Neuronal stem cell (in vitro differentiated cells): ENCODE measurements at regions not wholly inside any gene's neighbourhood (a gene's known extent, or its start where the extent isn't known, plus 50 kb on each side); places are given as distances from the start of the nearest gene placed in this dataset.
"Not testable (repeated sequence)": the region's sequence is repeated elsewhere in the genome, so short reads cannot be mapped to it uniquely, and the experiment has no call there.

Experiments used
- DNase-seq: peaks from one replicate; pipeline ENCODE4 v3.0.0-alpha.2; 2013; ENCODE audit warnings: low spot score
- H2AFZ ChIP-seq: one replicate; pipeline ENCODE4 v1.6.1; 2013; ENCODE audit warnings: mild to moderate bottlenecking, low read length, inconsistent platforms
- H2AK5ac ChIP-seq: 2 replicates; pipeline ENCODE4 v1.6.1; 2013; ENCODE audit warnings: low read depth, mild to moderate bottlenecking, inconsistent platforms, low read length, moderate library complexity, mixed read lengths
- H2BK120ac ChIP-seq: 2 replicates; pipeline ENCODE4 v1.6.1; 2013; ENCODE audit warnings: low read depth, mild to moderate bottlenecking, inconsistent platforms, low read length, moderate library complexity, mixed read lengths
- H2BK12ac ChIP-seq: one replicate; pipeline ENCODE4 v1.6.1; 2013; ENCODE audit warnings: low read length, inconsistent platforms
- H2BK15ac ChIP-seq: 2 replicates; pipeline ENCODE4 v1.6.1; 2013; ENCODE audit warnings: mild to moderate bottlenecking, low read length, inconsistent platforms, mixed read lengths
- H2BK5ac ChIP-seq: one replicate; pipeline ENCODE4 v1.6.1; 2013; ENCODE audit warnings: inconsistent platforms, mild to moderate bottlenecking, low read length, moderate library complexity
- H3K14ac ChIP-seq: one replicate; pipeline ENCODE4 v1.6.1; 2013; ENCODE audit warnings: low read length, inconsistent platforms
- H3K18ac ChIP-seq: 2 replicates; pipeline ENCODE4 v1.6.1; 2013; ENCODE audit warnings: low read length, inconsistent platforms
- H3K23ac ChIP-seq: 2 replicates; pipeline ENCODE4 v1.6.1; 2013; ENCODE audit warnings: low read depth, mild to moderate bottlenecking, mixed read lengths, low read length, inconsistent platforms; ENCODE audit not compliant: poor library complexity
- H3K27ac ChIP-seq: replicated peaks from 3 replicates; pipeline ENCODE4 v1.5.1; 2013; ENCODE audit warnings: low read length, inconsistent platforms
- H3K27me3 ChIP-seq, 3 experiments: 2 replicates each; pipeline ENCODE4 v1.6.1; 2013; ENCODE audit warnings: low read length in 3 of 3, mild to moderate bottlenecking in 2 of 3, inconsistent platforms in 1 of 3, low read depth in 1 of 3, mixed read lengths in 1 of 3, moderate library complexity in 1 of 3; ENCODE audit not compliant: control insufficient read depth in 3 of 3, insufficient read depth in 3 of 3
- H3K36me3 ChIP-seq, 2 donors: replicated peaks in 1 of 2; 2 replicates each; pipeline ENCODE4 v1.6.1; 2013; ENCODE audit warnings: low read length in 2 of 2; ENCODE audit not compliant: control insufficient read depth in 2 of 2, insufficient read depth in 2 of 2
- H3K4ac ChIP-seq: 2 replicates; pipeline ENCODE4 v1.6.1; 2013; ENCODE audit warnings: inconsistent platforms, mild to moderate bottlenecking, low read length, moderate library complexity
- H3K4me1 ChIP-seq, 2 donors: 1 replicate in 1 of 2; 2 replicates in 1 of 2; pipeline ENCODE4 v1.6.1; 2013; ENCODE audit warnings: low read length in 2 of 2, low read depth in 1 of 2; ENCODE audit not compliant: control insufficient read depth in 2 of 2, insufficient read depth in 1 of 2
- H3K4me2 ChIP-seq: one replicate; pipeline ENCODE4 v1.6.1; 2013; ENCODE audit warnings: mild to moderate bottlenecking, low read length, inconsistent platforms; ENCODE audit not compliant: insufficient read depth, poor library complexity, severe bottlenecking
- H3K4me3 ChIP-seq, 2 donors: 2 replicates each; pipeline ENCODE4 v1.5.1; 2013; ENCODE audit warnings: low read length in 2 of 2, mild to moderate bottlenecking in 2 of 2, inconsistent platforms in 1 of 2, moderate library complexity in 1 of 2
- H3K79me1 ChIP-seq: one replicate; pipeline ENCODE4 v1.6.1; 2013; ENCODE audit warnings: low read depth, mild to moderate bottlenecking, inconsistent platforms, low read length, moderate library complexity
- H3K9ac ChIP-seq: one replicate; pipeline ENCODE4 v1.6.1; 2013; ENCODE audit warnings: mild to moderate bottlenecking, low read depth, low read length, inconsistent platforms; ENCODE audit not compliant: poor library complexity
- H3K9me3 ChIP-seq, 2 donors: replicated peaks in 1 of 2; 2 replicates each; pipeline versions ENCODE3 to v1.6.1; 2013; ENCODE audit warnings: low read length in 2 of 2, mild to moderate bottlenecking in 2 of 2, inconsistent platforms in 1 of 2, low read depth in 1 of 2, mixed read lengths in 1 of 2, moderate library complexity in 1 of 2; ENCODE audit not compliant: control insufficient read depth in 2 of 2, insufficient read depth in 1 of 2
- H4K8ac ChIP-seq: one replicate; pipeline ENCODE4 v1.6.1; 2013; ENCODE audit warnings: low read depth, mild to moderate bottlenecking, inconsistent platforms, low read length, moderate library complexity
- H4K91ac ChIP-seq: one replicate; pipeline ENCODE4 v1.6.1; 2013; ENCODE audit warnings: low read length, low read depth, mild to moderate bottlenecking, inconsistent platforms; ENCODE audit not compliant: poor library complexity
- WGBS, 2 donors: extraction: QIAGEN DNeasy Blood & Tissue Kit; methylation state at CpG; one replicate each; pipeline ENCODE4 v1.1.7; 2013; ENCODE audit warnings: missing lambda C conversion rate in 2 of 2, mixed read lengths in 1 of 2; ENCODE audit not compliant: insufficient read length in 2 of 2, insufficient replicate concordance in 1 of 2; ENCODE audit errors: extremely low coverage in 2 of 2; 5-methylcytosine and 5-hydroxymethylcytosine counted together

DNA sequence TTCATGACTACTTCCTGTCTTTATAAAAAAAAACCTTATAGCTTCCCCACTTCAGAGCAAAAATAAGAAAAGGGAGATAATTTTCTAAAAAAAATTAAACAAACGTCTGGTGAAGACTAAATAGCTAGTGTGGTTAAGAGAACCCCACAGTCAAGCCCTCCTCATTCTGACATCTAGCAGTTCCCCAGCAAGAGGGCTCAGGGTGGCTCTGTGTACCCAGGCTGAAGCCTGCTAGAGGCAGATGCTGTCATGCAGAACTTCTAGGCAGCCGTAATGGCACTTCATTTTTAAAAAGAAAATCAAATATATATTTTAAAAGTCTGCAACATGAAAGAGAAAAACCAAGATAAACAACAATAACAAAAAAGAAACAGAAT lies 223.1 kb upstream of the KLF14 start:
- Histone ChIP-seq H3K27ac (no peak overlapping the region), H2BK12ac (no peak overlapping the region), H3K9ac (no peak overlapping the region), H2BK15ac (no peak overlapping the region), H3K36me3 (no peaks in the 10 kb centered on the region), H3K27me3 (no peaks in the 10 kb centered on the region), H3K79me1 (no peaks in the 10 kb centered on the region), H4K8ac (no peak overlapping the region), H2AFZ (no peak overlapping the region), H3K9me3 (peaks cover 0 to 11% of the 10 kb centered on the region in 2 donors), H2BK120ac (no peak overlapping the region), H3K4ac (no peak overlapping the region), H3K4me1 (peaks cover 0 to 4% of the 10 kb centered on the region in 2 donors), H3K4me3 (no peak overlapping the region), H3K23ac (no peak overlapping the region), H2AK5ac (no peak overlapping the region), H3K18ac (no peak overlapping the region), H2BK5ac (no peak overlapping the region), H3K14ac (no peak overlapping the region), H3K4me2 (no peak overlapping the region), H4K91ac (no peak overlapping the region)
- WGBS, 2 donors: no CpG with 5 or more reads among the region's 2 CpGs
- no peak for DNase-seq

DNA sequence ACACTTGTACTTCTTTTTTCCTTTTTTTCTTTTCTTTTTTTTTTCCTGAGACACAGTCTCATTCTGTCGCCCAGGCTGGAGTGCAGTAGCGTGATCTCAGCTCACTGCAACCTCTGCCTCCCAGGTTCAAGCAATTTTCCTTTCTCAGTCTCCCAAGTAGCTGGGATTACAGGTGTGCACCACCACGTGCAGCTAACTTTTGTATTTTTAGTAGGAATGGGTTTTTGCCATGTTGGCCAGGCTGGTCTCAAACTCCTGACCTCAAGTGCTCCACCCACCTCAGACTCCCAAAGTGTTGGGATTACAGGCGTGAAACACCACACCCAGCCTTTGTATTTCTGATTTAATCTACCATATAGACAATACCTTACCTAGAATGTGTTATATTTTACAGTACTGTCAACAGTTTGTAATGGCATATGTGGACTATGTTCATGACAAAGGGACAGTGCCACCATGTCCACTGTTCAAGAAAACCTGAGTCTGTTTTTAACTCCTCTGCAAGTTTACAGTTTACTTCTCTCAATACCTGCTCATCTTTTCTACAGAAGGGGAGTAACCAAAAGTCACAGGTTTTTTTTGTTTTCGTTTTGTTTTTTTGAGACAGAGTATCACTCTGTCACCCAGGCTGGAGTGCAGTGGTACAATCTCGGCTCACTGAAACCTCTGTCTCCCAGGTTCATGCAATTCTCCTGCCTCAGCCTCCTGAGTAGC lies 223.9 kb upstream of the KLF14 start:
- H3K4me2 ChIP-seq, H3K27me3 ChIP-seq, H3K23ac ChIP-seq, H4K91ac ChIP-seq, H4K8ac ChIP-seq, H2AFZ ChIP-seq, H2BK15ac ChIP-seq, H2AK5ac ChIP-seq, H3K79me1 ChIP-seq, H3K18ac ChIP-seq, H3K14ac ChIP-seq, H2BK12ac ChIP-seq, DNase-seq, H3K27ac ChIP-seq, H3K4me1 ChIP-seq, H3K4ac ChIP-seq, H3K9ac ChIP-seq, H2BK120ac ChIP-seq, H3K36me3 ChIP-seq, H3K4me3 ChIP-seq, H2BK5ac ChIP-seq: not testable (repeated sequence)
- WGBS, 2 donors: no CpG with 5 or more reads among the region's 6 CpGs
- peaks cover 0 to 11% of the 10 kb centered on the region in 2 donors for H3K9me3 ChIP-seq

- H3K4ac ChIP-seq: no peak overlapping the region
- H4K8ac ChIP-seq: no peak overlapping the region
- H3K4me3 ChIP-seq: no peak overlapping the region
- H3K14ac ChIP-seq: no peak overlapping the region
- H2AK5ac ChIP-seq: no peak overlapping the region
- no peak overlapping the region for H3K9ac ChIP-seq
- H3K36me3 ChIP-seq: no peaks in the 10 kb centered on the region
- WGBS, 2 donors: no CpG with 5 or more reads among the region's 6 CpGs
- H3K79me1 ChIP-seq: no peaks in the 10 kb centered on the region
- no peak overlapping the region for H2BK5ac ChIP-seq
- no peak overlapping the region for H2BK120ac ChIP-seq
- no peak overlapping the region for H2BK15ac ChIP-seq
- H3K27ac ChIP-seq: no peak overlapping the region
- no peak overlapping the region for H3K18ac ChIP-seq
- H2AFZ ChIP-seq: no peak overlapping the region
- H3K4me2 ChIP-seq: no peak overlapping the region
- H4K91ac ChIP-seq: no peak overlapping the region
- H3K23ac ChIP-seq: no peak overlapping the region
- H3K4me1 ChIP-seq: peaks cover 0 to 4% of the 10 kb centered on the region in 2 donors
- DNase-seq: no peak
- no peak overlapping the region for H2BK12ac ChIP-seq
- peaks cover 0 to 11% of the 10 kb centered on the region in 2 donors for H3K9me3 ChIP-seq
- H3K27me3 ChIP-seq: no peaks in the 10 kb centered on the region
These were observed 224.8 kb upstream of the KLF14 start for GRCh38 chr7:130958846-130959245.

- Histone ChIP-seq H3K4me3 (no peak overlapping the region), H3K27ac (no peak overlapping the region), H2BK120ac (no peak overlapping the region), H3K27me3 (no peaks in the 10 kb centered on the region), H3K79me1 (no peaks in the 10 kb centered on the region), H2AK5ac (no peak overlapping the region), H2BK5ac (no peak overlapping the region), H4K8ac (no peak overlapping the region), H4K91ac (no peak overlapping the region), H3K18ac (no peak overlapping the region), H3K23ac (no peak overlapping the region), H3K4me1 (peaks cover 0 to 4% of the 10 kb centered on the region in 2 donors), H3K36me3 (no peaks in the 10 kb centered on the region), H3K4me2 (no peak overlapping the region), H3K9ac (no peak overlapping the region), H3K9me3 (peaks cover 0 to 11% of the 10 kb centered on the region in 2 donors), H2AFZ (no peak overlapping the region), H2BK15ac (no peak overlapping the region), H3K14ac (no peak overlapping the region), H2BK12ac (no peak overlapping the region), H3K4ac (no peak overlapping the region)
- DNase-seq: no peak
- no CpG with 5 or more reads among the region's 9 CpGs for WGBS, 2 donors
These were observed 225.8 kb upstream of the KLF14 start for GRCh38 chr7:130959743-130960207.
